HG03378 (cell line): ENCODE measurements at regions not wholly inside any gene's neighbourhood (a gene's known extent, or its start where the extent isn't known, plus 50 kb on each side); places are given as distances from the start of the nearest gene placed in this dataset.

Source experiments
- ATAC-seq: cut with Tn5 transposase; IDR thresholded peaks from one replicate; pipeline ENCODE4 v1.9.1; 2021; ENCODE audit warnings: mild to moderate bottlenecking, moderate library complexity; ENCODE audit not compliant: unreplicated experiment

DNA sequence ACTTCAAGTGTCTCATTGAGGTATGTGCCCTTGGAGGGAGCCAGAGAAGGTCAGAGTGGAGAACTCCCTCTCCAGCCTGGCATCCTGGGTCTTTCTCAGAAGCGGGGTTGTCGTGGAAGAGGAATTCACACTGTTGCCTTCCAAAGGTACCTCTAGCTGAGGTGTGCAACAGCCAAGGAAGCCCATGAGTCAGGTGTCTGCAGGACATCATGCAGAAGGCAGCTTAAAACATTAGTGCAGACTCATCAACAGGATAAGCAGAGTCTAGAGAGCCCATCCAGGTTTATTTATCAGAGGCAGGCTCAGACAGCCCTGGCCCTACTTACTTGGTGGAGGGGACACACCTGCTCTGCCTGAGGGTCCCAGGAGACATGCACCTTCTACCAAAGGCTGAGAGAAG is 95.6 kb upstream of the TPM1 start:
- ATAC-seq: no peak

DNA sequence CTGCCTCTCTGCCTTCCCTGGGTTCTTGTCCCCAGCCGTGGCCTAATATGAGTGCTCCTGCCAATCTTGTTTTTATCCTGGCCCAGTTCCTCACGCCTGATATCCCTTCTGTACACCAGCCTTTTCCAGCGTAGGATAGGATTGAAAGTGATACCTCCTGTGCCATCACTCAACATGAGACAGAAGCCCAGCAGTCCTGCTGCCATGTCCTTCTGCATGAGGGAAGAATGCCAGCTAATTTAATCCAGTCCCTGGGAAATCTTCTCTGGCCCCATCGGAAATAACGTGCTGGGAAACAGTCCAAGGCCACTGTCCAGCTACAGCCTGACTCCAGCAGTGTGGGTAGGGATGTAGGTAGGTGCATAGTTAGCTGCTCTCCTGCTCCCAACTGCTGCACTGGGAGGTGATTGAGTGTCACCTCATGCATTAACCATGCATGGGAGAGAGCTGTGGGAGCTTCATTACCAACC is 92.0 kb upstream of the TPM1 start:
- no peak for ATAC-seq

DNA sequence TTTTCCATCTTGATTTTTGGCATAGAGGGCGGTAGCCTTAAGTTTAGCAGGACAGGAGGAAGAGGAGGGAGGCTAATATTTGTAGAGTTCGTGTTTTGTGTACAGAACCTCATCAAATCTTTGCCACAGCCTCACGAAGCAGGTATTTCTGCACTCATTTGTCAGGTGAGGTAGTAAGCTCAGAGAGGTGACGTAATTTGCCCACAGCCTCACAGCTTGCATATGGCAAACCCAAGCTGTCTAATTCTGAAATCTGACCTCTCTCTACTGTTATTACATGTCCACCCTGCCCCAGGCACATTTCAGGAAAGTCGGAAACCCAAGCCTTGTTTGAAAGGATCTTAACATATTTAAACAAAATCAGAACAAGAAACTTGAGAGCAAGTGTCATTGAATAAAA is 91.1 kb upstream of the TPM1 start:
- ATAC-seq: no peak

DNA sequence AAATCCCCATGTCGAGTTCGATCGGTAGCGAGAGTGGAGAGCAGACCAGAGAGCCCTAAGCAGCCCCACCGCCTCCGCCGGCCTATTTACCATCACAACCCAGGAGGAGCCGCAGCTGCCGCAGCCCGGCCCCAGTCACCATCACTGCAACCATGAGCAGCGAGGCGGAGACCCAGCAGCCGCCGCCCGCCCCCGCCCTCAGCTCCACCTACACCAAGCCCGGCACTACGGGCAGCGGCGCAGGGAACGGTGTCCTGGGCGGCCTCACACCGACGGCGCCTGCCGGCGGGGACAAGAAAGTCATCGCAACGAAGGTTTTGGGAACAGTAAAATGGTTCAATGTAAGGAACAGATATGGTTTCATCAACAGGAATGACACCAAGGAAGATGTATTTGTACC is 89.5 kb upstream of the TPM1 start:
- ATAC-seq: no peak

DNA sequence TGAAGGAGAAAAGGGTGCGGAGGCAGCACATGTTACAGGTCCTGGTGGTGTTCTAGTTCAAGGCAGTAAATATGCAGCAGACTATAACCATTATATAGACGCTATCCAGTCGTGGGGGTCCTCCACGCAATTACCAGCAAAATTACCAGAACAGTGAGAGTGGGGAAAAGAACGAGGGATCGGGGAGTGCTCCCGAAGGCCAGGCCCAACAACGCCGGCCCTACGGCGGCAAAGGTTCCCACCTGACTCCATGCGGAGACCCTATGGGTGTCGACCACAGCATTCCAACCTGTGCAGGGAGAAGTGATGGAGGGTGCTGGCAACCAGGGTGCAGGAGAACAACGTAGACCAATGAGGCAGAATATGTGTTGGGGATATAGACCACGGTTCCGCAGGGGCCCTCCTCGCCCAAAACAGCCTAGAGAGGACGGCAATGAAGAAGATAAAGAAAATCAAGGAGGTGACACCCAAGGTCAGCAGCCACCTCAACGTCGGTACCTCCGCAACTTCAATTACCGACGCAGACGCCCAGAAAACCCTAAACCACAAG is 89.0 kb upstream of the TPM1 start:
- ATAC-seq: no peak

DNA sequence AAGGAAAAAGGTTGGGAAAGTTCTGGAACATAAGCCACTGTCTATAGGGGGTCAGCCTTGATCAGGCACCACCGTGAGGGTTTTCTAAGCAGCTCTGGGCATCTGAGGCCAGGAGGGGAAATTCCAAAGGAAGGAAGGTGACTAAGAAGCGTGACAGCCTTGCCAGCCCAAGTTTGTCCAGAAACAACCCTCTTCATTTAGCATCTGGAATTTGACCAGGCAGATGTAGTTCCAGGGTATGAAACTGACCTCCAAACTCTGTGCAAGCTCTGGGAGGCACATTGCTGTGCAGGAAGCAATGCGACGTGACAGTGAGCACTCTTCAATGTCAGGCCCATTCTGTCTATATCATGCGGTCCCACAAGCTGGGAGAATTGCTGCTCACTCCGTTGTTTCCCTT is 85.4 kb upstream of the TPM1 start:
- no peak for ATAC-seq

DNA sequence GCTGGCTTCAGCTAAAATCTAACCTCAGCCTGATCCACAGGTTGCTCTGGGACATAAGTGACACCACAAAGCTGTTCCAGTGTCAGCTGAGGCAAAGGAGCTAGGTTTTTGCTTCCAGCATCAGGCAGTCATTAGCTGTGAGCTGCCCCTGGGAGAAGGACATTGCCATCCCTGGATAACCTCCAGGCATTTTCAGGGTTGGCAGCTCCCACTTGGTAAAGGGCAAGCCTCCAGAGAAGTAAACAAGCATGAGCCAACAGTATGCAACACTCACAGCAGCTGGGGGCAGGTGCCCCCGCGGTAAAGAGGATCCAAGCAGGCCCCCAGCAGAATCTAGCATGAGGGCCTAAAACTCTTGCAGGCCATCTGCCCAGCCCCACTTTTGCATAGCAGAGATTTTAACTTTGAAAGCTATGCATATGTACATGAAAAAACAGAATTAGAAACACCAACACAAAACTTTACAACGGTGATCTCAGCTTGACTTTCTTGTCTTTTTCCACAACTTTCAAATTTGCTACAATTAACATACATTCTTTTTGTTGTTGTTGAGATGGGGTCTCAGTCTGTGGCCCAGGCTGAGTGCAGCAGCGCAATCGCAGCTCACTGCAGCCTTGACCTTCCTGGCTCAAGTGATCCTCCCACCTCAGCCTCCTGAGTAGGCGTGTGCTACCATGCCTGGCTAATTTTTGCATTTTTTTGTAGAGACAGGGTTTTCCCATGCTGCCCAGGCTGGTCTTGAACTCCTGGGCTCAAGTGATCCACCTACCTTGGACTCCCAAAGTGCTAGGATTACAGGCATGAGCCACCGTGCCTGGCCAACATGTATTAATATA is 83.8 kb upstream of the TPM1 start:
- no peak for ATAC-seq

DNA sequence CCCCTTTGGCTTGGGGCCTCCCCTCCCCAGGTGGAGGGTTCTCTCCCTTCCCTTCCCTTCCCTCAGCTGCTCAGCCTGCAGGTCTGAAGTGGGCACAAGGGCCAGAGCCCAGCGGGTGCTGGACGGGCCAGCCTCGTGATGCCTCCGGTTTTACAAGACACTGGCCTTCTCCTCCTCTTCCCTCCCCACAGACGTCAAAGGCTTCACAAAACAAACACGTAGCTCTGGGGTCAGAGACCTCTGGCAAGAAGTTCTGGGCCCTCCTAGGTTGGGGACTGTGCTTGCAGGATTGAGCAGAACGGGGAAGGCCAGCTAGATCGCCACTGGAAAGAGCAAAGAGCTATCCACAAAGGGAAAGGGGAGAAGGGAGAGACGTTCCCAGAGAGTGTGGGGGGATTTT is 81.4 kb upstream of the TPM1 start:
- no peak for ATAC-seq

DNA sequence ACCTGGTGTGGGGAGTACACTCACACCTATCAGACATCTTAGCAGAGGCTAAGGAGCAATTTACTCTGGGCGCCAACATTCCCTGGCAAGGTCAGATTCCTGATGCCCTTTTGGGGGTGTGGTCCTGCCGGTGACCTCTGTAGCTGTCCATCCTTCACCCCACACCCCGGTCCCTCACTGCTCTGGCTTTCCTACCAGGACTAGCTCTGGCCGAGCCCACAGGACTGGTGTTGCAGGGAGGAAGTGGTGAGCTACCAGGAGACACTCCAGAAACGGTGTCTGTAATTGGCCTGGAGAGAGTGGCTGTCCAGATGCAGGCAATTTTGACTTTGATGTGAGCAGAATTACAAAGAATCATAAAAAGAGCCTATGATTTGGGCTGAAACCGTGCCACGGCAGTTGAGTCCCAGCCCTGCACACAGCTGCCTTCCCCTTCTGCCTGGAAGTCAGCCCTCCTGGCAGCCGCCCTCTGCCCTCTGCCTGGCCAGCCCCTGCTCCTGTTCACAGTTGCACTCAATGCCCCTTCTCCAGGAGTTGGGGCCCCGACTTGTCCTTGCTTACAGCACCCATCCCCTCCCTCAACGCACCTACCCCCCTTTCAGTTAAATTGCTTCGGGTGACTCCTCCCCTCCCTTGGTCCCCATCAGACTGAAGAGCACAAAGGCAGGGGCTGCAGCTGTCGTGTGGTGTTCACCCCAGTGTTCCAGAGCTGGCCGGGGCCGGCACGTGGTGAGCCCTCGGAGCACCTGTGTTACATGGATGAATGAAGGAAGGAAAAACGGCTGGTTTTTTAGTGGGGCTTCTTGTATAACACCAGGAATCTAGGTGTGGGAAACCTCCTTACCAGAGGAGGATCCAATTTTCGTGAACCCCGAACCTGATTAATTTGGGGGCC is 80.2 kb upstream of the TPM1 start:
- ATAC-seq: no peak

DNA sequence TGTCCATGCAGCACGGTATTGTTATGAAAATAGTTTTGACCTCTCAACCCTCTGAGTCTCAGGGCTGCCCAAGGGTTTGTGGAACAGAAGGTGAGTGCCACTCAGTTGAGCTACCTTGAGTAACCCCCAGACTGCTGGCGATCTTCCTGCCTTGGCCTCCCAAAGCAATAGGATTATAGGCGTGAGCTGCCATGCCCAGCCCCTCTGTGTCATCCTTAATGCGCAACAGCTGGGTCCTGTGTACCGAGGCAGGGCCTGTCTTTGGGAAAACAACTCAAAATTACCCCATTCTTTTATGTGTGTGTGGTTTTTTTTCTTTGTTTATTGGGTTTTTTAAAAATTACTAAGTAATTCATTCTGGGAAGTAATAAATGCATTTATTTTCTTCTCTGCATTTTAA is 78.3 kb upstream of the TPM1 start:
- ATAC-seq: no peak

DNA sequence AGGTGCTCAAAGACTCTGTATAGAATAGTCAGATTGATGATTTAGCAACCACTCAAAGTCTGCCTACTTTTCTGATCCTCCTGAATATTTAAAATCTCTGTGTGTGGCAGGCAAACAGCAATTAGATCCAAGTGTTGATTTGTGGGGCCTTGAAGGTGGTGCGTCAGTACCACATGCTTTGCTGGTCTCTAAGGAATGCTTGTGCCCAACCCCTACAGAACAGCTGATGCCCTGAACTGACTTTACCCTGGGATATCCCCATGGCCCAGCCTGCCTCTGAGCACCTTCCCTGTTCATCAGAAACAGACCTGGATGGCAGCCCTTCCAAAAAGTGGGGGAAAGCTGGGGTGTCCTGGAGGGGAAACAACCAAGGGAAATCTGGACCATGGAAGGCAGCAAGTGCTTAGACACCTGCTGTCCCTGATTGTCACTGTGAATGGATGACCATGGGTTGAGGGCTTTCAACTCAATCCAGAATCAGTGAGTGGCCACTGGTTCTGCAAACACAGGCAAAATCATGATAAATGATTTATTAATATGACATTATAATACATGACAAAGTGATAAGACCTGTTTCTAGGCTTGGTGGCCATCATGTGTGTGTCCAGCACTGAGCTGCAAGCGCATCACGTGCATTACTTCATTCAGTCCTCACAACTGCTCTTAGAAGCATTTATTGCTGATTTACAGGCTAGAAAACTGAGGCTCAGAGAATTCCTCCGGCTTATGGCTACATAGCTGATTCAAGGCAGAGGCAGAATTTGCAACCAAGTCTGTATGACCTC is 76.1 kb upstream of the TPM1 start:
- no peak for ATAC-seq

DNA sequence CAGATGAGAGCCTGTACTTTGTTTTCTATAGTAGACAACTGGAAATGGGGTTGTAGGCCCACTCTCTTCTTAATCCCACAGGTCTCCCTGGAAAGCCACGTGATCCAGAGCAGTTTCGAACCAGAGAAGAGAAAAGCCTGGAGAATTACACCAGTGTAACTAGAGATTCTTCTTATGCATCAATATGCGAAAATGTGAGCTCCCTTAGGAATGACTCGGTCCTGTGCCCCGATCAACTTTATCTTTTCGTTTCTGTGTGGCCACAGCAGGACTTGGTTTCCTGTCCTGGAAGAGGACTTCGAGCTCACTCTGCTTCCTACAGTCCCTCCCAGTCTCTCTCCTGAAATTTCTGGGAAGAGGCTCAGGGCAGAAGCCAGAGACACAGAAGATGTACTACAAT is 73.8 kb upstream of the TPM1 start:
- ATAC-seq: no peak

DNA sequence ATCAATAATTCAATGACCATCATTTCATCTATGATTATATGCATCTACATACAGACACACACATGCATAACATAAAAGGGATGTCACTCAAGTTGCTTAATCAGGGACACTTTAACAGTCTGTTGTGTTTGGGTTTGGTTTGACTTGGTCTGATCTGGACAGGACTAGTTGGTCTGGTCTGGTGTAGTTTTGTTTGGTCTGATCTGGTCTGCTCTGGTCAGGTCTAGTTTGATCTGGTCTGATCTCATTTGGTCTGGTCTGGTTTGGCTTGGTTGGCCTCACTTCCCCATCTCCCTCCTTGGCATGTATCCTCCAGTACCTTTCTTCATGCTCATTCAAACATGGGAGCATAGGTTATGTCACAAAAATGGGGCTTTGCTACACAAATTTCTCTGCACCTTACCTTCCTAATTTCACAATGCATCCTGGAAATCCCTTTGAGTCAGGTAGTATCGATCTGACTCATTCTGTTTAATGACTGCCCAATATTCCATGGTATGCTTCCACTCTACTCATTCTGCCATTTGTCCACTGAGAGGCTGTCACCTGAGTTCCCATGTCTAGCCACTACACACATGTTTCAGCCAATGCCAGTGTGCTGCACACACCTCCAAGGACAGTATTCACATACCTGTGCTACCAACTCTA is 73.0 kb upstream of the TPM1 start:
- no peak for ATAC-seq

DNA sequence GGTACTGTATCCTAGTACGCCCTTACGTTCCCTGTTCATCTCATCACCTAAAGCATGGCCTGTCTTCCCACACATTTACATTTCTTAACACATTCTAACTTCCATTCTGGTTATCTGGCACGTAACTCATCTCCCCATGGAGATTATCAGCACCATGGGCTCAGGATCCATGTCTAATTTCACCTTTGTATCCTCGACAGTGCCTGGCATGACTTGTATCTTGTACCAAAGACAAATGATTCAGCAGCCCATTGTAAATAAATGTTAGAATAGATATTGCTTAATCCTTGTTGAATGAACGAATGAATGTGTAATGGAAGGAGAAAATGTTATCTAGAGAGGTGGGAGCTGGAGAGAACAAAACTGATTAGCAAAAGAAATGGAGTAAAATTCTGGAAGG is 69.7 kb upstream of the TPM1 start:
- ATAC-seq: no peak

DNA sequence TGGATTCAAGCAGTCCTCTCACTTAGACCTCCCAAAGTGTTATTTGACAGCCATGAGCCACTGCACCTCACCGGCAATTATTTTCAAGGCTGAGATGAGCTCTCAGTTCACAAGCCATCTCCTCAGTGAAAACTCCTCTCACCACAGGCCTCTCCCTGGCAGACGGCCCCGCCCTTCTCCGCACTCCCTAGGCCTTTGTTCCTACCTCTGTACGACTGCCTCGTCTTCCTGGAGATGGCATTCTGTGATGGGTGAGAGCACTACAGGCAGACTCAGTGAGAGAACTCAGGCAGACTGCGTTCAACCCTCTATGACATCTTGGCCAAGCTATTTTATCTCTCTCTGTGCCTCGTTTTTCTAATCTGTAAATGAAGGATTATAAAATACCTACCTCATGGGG is 67.0 kb upstream of the TPM1 start:
- no peak for ATAC-seq

DNA sequence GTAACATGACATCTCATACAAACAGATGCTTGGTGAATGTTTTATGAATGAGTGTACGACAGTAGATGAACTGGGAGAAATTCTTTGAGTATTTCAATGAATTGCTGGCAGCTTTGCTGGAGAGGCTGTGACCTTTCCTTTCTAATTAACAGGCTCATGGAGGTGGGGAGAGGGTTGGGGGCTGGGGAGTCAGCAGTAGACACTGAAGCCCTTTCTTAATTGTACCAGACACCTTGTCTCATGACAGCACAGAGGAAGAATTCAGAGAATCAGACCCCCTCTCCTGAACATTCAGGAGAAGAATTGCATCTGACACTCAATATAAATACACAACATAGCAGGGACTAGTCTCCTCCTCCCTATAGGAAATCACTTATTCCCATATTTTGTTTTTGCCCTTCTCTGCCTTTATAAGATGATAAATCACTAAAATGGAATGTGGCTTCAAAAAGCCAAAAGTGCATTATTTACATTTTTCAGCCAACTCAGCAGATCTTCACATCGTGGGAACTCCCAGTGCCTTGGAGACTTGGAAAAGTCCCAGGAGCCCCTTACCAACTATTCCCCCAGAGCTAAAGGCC is 66.2 kb upstream of the TPM1 start:
- no peak for ATAC-seq

DNA sequence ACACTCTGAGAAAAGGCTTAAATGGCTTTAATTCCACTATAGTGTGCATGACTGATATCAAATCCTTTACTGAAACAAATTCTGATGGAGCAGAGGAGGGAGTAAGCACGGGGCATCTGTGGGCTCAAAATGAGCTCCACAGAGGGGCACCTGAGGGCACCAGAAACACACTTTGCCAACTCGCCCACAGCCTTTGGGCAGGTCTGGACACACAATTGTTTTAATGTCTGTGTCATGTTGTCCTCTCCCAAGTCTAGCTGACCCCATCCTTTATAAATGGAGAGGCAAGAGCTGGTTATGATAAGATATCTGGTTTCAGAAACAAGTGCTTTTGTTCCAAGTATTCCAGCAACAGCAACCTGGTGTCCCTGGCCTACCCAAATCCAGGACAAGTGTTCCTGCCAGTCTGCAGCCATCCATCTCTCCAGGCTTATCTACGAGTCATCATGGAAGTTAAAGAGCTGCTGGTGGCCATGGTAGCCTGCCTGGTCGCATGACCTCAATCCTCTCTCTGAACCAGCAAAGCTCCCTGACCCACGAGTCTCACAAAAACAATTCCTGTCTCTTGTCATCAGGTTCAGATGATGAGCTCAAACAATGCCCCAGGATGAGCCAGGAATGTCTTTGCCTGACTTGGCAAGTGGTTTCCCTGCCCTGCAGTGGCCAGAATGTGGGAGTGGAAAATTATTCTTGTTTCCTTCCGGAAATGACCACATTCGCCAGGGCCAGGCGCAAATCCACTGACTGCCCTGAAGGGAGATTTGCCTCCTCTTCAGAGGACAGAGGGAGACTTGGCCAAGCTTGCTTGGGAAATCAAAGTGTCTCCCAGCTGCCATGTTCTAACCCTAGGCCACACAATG is 64.4 kb upstream of the TPM1 start:
- no peak for ATAC-seq

DNA sequence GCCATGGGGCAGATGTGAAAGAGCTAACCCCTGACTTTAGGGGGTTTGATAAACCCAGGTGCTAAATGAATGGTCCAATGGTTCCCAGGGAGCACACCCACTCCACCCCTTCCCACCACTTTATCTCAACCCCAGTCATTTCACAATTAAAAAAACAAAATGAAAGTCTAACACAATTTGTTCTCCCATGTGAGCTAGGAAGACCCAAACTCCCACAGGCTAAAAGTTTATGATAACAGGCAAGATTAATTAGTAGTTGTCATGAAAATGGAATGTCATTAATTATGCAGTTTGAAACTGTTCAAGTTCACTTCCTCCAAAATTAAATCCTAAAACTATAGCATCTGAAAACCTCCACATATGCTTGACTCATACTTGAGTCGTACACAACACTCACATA is 63.3 kb upstream of the TPM1 start:
- ATAC-seq: no peak

DNA sequence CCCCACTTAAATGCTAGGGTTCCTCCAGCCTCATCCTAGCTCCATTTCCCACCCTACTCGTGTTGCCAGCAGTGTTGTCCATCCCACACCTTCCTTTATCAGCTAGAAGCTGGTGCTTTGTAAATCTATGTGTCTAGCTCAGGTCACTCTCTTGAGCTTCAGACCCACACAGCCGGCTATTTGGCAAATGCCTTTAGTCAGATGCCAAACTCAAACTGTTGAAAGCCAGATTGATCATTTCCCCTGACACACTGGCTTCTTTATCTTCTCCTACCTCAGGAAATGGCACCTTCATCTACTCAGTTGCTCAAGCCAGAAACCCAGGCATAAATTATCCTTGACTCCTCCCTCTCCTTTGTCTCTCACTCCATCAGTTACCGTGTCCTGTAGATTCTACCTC is 61.5 kb upstream of the TPM1 start:
- no peak for ATAC-seq
